ENCODE measurements at regions not wholly inside any gene's neighbourhood (a gene's known extent, or its start where the extent isn't known, plus 50 kb on each side); places are given as distances from the start of the nearest gene placed in this dataset.
A peak's percentile ranks its signal among the peaks of the same experiment; 100 is the strongest.

DNA sequence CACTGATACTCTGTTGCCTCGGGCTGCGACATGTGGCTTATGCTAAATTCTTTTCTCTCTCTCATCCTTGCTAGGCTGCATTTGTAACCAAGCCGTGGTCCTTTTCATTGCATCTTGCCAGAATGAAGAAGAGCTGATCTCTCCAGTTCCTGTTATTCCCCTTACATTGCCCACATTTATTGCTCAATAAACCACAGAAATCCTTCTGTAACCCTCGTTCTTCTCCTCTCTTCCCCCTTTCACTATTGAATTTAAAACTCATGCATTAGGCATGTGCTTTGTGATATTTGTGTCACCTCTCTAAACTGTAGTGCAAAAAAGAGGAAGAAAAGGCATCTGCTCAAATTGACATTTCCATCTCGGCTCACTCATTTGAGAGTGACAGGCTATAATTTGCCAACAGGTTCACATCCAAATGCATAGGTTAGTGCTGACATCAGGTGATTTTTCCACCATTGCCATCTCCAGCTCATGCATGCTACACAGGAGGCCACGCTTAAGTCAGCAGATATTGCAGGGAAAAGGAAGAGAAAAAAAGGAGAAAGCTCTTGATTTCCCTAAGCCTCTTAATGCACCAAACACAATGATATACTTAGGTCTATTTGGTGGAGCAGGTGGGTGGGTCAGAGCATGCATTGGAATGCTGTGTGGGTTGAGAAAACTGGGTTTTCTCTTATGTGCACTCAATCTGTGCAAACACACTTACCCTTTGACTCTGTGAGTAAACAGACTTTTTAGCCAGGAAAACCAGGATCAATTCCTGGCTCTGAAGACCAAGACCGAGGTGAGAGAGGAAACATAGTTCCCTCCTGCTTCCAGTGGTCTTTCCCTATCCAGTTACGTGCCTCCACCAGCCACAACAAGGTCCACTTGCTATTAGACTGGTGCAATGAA is 642.7 kb downstream of the HS3ST4 start (continued):
- TF ChIP-seq, protein P1, sequence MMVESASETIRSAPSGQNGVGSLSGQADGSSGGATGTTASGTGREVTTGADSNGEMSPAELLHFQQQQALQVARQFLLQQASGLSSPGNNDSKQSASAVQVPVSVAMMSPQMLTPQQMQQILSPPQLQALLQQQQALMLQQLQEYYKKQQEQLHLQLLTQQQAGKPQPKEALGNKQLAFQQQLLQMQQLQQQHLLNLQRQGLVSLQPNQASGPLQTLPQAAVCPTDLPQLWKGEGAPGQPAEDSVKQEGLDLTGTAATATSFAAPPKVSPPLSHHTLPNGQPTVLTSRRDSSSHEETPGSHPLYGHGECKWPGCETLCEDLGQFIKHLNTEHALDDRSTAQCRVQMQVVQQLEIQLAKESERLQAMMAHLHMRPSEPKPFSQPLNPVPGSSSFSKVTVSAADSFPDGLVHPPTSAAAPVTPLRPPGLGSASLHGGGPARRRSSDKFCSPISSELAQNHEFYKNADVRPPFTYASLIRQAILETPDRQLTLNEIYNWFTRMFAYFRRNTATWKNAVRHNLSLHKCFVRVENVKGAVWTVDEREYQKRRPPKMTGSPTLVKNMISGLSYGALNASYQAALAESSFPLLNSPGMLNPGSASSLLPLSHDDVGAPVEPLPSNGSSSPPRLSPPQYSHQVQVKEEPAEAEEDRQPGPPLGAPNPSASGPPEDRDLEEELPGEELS (CRISPR knock-in tag; IDR thresholded peaks at IDR 0.05) = 0 out of 2 replicates have a peak, but pooled peaks have one; percentile 23
- TF ChIP-seq RERE (CRISPR knock-in tag; IDR thresholded peaks at IDR 0.05; ENCODE audit: low read depth) (no peak), ZNF496 (CRISPR knock-in tag; IDR thresholded peaks at IDR 0.05; ENCODE audit: insufficient replicate concordance) (no peak), ZNF318 (CRISPR knock-in tag; IDR thresholded peaks at IDR 0.05) (no peak), MAFK (conservative IDR thresholded peaks at IDR 0.05 in 1 of 2, IDR thresholded peaks at IDR 0.05 in 1 of 2; ENCODE audit: low read length in 2 of 2) (peak; percentile 72 to 75), SIN3A (IDR thresholded peaks at IDR 0.05; ENCODE audit: borderline replicate concordance, low read depth, low read length) (no peak), FOXA3 (CRISPR knock-in tag; IDR thresholded peaks at IDR 0.05) (0 out of 2 replicates have a peak, but pooled peaks have one; percentile 17), MEIS1 (CRISPR knock-in tag; IDR thresholded peaks at IDR 0.05; ENCODE audit: borderline replicate concordance) (no peak), ATRX (CRISPR knock-in tag; IDR thresholded peaks at IDR 0.05; ENCODE audit: borderline replicate concordance) (no peak), RXRB (CRISPR knock-in tag; IDR thresholded peaks at IDR 0.05; ENCODE audit: borderline replicate concordance) (no peak), ZFP82 (CRISPR knock-in tag; IDR thresholded peaks at IDR 0.05; ENCODE audit: borderline replicate concordance) (no peak), ZNF589 (CRISPR knock-in tag; conservative IDR thresholded peaks at IDR 0.05) (no peak)

All from HepG2 (cell line).